ENCODE measurements at regions not wholly inside any gene's neighbourhood (a gene's known extent, or its start where the extent isn't known, plus 50 kb on each side); places are given as distances from the start of the nearest gene placed in this dataset.

GRCh38 chr12:60152756-60153155, 556.9 kb downstream of the SLC16A7 start:
- DNase-seq: no peak

- DNase-seq: no peak
These were observed 563.9 kb downstream of the SLC16A7 start for GRCh38 chr12:60159761-60160160.

DNA sequence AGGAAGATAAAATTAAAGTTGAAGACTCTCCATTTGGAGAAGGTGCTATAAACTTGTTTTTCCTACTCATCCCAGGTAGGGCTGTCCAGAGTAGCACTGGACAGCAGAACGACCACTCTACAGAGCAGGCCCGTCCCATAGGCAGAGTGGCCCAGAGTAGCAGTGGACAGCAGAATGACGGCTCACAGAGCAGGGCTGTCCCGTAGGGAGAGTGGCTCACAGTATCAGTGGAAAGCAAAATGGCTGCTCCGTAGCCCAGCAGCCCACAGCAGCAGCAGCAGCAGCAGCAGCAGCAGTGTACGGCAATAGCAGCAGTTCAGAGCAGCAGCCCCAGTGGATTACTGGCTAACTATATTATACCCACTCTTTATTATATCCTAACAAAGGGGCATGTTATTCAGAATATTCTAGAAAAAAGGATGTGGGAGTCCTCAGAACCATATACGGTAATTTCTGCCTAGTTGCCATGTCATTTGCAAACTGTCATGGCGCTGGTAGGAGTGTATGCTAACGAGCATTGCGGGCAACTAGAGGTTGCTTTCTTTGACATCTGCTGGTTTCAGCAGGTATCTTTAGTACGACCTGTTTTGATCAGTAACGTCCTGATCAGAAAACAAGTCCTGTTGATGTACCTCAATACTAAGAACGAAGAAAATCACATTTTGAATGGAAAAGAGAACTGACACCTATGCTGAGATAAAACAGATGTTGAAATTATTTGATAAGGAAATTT, 567.3 kb downstream of the SLC16A7 start:
- DNase-seq: no peak

DNA sequence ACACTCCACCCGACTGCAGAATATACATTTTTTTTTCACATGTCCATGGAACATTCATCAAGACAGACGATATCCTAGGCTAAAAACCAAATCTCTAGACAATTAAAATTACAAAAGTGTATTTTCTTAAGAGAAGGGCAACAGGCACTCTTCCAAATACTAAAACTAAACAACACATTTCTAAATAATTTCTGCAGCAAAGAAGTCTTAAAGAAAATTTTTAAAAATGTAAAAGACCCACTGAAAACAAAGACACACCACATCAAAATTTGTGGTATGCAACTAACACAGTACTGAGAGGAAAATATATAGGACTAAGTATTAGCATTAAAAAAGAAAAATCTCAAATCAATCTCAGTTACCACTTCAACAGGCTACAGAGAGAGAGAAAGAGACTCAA, 570.0 kb downstream of the SLC16A7 start:
- DNase-seq: no peak

GRCh38 chr12:60168441-60168840, 572.6 kb downstream of the SLC16A7 start:
- DNase-seq: no peak

GRCh38 chr12:60169904-60170303, 574.1 kb downstream of the SLC16A7 start:
- DNase-seq: no peak

DNA sequence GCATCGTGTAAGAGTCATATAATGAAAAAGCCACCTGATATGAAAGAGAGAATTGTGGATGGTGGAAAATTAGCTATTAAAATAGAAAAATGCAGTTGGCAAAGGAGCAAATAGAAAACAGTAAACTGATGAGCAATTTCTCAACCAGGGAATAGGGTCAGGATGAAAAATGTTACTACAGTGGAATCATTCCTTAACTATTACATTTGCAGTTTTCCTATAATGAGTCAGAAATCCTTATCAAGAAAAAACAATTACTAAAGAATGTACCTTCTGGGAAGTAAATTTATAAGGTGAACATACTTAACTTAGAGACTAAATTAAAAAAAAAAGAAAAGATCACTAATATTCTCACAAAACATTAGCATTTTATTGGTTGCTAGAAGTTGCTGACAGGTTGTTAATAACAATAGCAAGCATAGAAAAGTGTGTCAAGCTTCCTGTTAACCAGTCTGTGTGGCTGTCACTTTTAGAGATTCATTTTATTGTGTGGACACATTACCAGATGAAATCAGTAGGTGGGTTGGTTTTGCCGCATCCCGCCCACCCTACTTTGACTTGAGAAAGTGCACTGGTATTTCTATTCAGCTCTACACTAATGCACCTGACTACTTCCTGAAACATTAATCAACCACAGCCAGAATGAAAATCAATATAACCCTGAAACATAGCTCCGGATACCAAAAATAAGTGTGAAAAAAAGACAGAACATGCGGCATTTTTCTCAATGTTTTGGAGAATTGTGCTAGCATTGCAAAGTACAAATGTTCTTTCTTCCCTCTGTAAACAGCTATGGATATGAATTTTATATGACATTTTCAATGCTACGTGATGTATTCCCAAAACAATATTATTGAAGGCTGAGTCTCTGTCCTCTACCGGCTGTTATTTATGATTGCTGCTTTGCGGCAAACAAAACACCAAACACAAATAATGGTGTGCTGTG, 576.7 kb downstream of the SLC16A7 start:
- DNase-seq: no peak

GRCh38 chr12:60173224-60174170, 577.7 kb downstream of the SLC16A7 start:
- no peak for DNase-seq

GRCh38 chr12:60174476-60174875, 578.6 kb downstream of the SLC16A7 start:
- DNase-seq: no peak

DNA sequence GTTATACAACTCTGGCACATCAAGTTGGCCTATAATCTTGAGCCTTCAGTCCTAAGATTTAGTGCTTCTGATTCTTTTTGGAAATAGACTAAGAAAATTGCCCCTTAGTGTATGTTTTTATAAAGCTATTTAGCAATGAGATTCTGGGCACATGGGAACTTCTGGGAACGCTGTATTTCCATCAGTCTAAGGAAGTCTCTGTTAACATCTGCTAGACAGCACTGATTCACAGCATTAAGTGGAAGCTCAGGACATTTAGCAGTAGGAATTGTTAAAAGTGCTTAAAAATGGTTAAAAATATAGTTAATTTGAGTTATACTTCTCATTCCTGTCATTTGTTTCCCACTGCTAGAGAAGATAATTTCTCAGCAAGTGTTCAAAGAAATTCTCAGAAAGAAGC, 579.1 kb downstream of the SLC16A7 start:
- DNase-seq: no peak

DNA sequence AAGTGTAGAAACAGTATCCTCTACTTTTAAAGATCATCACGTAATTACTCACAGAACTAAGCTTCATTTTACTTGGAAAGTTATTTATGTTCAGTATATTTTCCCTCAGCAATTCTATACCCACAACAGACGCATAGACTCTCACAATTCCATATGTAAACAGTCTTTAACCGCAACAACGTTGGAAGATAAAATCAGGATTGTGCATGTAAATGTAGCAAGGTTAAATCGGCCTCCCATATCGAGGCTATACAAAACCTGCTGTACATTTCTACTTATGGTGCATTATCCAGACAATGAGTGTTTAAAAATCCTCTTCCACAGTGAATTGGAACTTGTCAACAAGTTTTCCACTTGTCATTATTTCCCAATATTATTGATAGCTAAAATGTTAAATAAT, 581.1 kb downstream of the SLC16A7 start:
- no peak for DNase-seq

GRCh38 chr12:60180298-60180697, 584.5 kb downstream of the SLC16A7 start:
- DNase-seq: no peak

GRCh38 chr12:60182354-60182753, 586.5 kb downstream of the SLC16A7 start:
- DNase-seq: no peak

GRCh38 chr12:60184096-60184495, 588.3 kb downstream of the SLC16A7 start:
- DNase-seq: no peak

DNA sequence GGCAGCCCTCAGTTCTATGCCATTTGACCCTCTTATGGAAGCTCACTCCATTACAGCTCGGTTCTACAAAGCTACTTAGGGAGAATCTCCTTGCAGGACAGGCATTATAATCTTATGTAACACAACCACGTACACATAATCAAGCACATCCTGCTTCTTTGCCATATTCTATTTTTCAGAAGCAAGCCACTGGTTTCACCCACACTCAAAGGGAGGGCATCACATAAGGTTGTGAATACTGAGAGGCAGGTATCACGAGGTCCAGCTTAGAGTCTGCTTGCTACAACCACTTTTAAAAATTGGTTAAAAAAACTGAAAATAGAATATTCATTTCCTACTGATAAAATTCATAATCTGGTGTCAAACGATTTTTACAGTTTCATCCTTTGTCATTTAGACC, 589.2 kb downstream of the SLC16A7 start:
- no peak for DNase-seq

GRCh38 chr12:60191271-60191670, 595.4 kb downstream of the SLC16A7 start:
- no peak for DNase-seq

GRCh38 chr12:60191676-60192359, 596.0 kb downstream of the SLC16A7 start:
- no peak for DNase-seq

- DNase-seq: no peak
These were observed 598.8 kb downstream of the SLC16A7 start for GRCh38 chr12:60194678-60195077.

GRCh38 chr12:60195483-60195882, 599.7 kb downstream of the SLC16A7 start:
- no peak for DNase-seq

- DNase-seq: no peak
These were observed 600.5 kb downstream of the SLC16A7 start for GRCh38 chr12:60196366-60196765.

DNA sequence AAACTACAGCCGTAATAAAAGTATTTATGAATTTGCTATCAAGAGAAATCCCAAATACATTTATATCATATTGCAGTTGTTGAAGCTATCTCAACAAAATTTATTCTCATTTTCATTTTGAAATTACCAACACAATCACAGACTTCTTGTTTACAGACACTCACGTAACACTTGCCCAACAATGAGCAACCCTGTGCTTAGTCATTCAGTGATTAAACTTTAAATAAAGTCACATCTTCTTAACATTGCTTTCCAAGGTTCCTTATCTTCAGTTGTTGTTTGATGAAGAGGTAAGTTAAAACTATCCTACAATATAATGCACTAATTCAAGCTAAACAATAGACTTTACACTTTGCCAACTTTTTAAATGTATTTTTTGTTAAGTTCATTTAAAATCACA, 601.8 kb downstream of the SLC16A7 start:
- DNase-seq: no peak

GRCh38 chr12:60201891-60202290, 606.1 kb downstream of the SLC16A7 start:
- no peak for DNase-seq
